KG1 (cell line): ENCODE measurements at regions not wholly inside any gene's neighbourhood (a gene's known extent, or its start where the extent isn't known, plus 50 kb on each side); places are given as distances from the start of the nearest gene placed in this dataset.

Experiments
- DNase-seq: peaks from one replicate; lab custom pipeline; 2025; lab: John Stamatoyannopoulos, UW

DNA sequence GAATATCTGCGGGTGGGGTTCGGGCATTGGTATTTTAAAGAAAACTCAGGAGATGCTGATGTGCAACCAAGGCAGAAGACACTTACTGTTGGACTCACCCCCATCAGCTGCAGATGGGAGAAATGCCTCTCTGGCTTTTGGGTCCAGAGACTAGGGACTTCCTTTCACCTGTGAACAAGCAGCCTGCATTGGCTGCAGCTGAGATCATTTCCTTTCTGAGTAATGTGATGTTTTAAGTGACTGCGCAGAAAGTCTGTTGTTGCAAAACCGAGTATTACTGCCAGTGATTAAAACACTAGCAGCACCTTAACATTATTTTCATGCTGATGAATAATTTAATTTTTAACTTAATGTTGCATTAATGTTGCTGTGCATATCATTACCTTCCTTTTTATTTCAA is 143.0 kb downstream of the TSN start:
- no peak for DNase-seq

DNA sequence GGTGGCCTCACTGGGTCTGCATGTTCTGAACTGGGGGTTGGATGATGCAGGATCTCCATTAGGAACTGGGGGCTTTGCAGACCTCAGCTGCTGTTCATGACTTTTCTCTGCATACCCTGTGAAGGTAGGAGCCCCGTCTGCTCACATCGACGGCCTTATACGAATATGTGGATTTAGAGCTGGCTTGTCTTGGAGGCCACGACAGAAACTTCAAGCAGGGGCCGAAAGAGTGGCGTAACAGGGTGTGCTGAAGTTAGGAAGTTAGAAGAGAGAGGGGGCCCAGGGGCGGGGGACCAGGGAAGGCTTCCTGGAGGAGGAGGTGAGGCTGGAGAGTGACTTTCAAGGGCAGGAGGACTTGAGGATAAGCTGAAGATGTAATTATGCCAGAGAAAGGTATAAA is 144.9 kb downstream of the TSN start:
- DNase-seq = no peak

DNA sequence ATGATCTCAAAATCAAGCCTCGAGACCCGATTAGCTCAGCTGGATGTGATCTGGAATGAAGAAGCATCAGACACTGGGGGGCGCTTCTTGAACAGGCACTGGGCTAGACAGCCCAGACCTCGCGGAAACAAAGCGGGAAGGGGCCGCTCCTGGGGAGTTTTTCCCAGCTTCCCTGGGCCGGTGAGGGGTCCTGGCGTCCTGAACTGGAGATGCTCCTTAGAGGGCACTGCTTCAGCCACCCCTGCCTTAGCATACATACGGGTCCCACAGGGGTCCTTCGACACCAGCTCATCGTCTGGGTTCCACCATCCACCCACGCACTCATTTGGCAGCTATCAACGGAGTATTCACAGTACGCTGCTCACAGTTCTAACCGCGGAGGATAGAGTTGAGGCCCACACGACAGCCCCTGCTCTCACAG is 146.7 kb downstream of the TSN start:
- DNase-seq = no peak

DNA sequence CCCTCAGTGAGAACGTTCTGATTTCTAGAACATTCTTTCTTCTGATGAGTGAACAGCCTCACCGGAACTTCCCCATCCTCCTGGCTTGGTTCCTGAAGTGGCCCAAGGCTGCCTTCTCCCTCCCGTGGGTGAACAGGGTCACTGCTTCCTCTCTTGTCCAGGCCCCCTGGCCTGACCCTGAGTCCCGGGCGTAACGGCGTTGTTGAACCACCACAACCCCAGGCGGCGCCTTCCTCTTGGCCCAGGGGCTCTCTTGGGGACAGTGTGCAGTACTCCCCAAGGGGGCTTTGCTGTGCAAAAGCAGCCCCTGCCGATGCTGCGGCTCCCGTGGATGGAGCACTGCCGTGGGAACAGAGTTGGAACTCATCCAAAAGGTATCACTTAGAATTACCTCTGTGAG is 147.2 kb downstream of the TSN start:
- no peak for DNase-seq

DNA sequence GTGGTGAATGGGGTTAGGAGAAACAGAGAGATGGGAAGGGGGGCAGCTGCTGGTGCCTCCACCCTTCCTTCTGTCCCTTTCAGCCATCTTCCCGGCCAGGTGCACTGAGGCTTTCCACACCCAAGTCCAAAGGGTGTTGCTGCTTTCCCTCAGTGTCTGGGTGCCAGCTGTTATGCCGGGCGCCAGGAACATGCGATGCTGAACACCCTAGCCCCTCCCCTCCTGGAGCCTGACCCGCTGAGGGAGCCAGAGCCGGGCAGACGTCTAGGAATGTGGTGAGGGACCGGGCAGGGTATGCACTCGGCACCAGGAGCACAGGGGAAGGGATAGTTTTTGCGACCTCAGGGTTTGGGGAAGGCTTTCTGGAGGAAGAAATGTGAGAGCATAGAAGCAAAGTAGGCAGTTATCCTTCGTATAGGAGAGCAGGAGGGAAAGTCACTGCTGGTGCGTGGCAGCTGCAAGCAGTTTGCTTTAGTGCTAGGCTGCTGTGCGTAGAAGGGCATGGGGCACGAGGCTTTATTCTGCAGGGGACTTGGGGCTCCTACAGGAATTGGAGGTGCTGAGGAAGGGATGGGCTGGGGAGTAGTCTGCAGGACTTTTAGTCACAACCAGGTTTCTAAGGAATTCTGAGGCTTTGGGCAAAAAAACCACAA is 147.7 kb downstream of the TSN start:
- DNase-seq = no peak

DNA sequence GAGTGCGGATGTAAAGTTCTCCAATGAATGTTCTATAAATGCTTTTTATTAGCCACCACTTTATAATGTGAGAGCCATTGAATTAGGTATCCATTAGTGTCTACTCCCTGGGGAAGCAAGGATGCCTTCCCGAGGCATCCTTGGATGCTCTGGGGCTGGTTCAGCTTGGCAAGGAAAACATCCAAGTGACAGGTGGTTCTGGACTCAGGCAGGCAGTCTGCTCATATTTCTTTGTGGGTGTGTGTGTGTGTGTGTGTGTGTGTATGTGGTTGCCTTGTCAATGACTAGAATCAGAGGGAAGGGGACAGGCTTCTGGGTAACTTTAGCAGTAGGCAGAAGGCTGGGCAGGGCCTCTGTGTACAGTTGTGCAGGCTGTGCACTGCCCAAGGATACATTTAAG is 149.2 kb downstream of the TSN start:
- no peak for DNase-seq

DNA sequence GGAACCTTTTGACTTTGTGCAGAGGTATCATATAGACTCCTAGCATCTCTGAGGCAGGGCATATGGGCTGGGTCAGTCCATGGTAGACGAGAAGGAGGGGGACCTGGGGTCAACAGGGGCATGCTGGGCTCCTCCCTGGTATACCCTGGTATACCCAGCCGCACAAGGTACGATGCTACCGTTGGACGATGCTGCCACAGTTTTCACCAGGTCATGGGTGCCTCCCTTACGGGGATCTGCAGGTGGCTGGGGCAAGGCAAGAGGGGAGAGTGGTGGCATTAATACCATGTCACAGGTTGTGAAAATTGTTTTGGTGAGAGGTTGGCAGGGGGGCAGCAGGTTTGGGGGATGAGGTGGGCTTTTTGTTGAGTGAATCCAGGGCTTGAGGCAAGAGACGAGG is 149.8 kb downstream of the TSN start:
- DNase-seq = no peak

DNA sequence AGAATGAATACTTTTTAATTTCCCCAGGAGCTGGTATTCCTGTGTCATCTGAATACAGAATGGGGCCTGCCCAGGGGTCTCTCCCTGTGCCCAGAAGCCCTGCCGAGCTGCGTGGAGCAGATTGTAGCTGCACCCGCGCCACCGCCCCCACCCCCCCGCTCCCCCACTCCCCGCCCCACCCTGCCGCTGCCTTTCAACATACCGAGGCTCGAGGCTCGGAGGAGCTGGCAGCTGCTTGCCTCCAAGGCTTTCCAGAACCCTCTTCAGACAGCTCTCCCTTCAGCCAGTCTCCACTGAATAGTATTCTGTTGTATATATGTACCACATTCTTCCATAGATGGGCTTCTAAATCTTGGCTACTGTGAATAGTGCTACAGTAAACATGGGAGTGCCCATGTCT is 150.7 kb downstream of the TSN start:
- DNase-seq = no peak

DNA sequence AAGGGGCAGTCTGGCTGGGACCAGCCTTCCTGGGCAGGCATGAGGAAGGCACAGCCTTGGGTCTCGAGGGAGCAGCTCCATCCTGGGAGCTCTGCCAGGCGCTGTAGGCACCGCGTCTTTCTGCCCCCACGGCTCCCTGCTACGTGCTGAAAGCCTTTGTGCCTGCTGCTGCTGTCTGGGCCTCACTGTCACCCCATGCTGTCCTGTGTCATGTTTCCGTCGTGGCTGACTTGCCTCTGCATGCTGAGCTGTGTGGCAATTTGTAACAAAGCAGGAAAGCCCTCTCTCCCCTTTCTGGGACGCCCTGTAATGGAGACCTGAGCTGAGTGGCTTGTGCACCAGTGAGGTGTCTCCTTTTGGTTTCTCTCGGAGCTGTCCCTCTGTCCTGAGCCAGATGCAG is 152.5 kb downstream of the TSN start:
- no peak for DNase-seq

DNA sequence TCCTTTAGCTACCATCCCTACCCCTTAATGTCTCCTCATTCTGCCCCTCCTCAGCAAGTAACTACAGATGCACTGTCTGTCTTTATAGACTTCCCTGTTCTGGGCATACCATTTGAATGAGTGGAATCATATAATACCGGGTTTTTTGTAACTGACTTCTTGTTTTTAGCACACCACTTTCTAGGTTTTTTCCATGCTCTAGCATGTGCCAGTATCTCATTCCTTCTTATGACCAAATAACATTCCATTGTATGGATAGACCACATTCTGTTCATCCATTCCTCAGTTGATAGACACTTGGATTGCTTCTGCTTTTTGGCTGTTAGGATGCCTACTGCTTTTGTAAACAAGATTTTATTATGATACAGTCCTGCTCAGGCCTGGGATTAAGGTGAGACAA is 154.7 kb downstream of the TSN start:
- no peak for DNase-seq

DNA sequence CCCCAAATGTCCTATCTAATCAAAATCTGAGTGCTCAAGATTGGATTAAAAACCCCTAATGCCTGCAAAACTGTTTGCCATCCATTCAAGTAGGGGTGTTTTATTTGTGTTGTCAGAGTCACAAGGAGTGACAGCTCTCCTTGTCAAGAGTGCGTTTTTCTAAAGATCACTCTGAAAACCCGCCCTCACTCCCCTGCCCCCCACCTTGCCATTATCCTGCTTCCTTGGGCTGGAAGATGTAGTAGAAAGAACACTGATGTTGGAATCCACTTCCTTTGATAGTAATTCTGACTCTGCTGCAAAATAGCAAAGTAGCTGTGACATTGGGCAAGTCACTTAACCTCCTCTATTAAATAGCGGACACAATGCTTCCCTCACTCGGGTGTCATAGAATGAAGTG is 155.6 kb downstream of the TSN start:
- no peak for DNase-seq

DNA sequence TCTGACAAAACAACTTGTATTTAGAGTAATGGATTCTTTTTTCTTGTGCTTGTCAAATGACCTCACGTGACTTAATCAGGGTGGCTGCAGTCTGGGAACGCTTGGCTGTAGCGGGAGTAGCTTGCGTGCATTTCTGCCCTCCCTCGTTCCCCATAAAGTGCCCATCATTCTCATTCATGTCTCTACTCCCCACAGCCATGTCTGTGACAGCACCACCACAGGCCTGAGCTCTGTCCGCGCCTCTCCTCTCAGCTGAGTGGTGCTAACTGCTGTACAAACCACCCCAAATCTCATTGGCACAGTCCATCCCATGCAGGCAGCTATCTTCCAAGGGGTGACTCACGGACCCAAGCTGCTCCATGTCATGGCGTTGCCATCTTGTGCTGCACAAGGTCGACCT is 161.7 kb downstream of the TSN start:
- no peak for DNase-seq

DNA sequence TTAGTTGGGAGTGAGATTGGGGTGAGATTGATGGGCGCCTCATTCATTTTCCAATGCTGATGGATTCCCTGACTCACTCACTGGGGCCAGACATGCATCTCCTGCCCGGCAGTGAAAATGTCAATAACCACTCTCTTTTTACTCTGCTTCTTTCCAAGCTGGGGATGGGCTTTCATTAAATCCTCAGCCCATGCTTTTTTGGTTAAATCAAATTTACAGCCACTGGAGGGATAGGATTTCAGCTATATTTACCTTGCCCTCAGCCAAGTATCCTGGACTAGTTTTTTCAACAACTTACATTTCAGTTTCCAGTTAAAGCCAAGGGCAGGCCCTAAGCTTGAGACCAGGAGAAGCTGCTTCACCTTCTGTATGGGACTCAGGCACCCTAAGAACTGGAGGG is 162.8 kb downstream of the TSN start:
- DNase-seq = no peak

DNA sequence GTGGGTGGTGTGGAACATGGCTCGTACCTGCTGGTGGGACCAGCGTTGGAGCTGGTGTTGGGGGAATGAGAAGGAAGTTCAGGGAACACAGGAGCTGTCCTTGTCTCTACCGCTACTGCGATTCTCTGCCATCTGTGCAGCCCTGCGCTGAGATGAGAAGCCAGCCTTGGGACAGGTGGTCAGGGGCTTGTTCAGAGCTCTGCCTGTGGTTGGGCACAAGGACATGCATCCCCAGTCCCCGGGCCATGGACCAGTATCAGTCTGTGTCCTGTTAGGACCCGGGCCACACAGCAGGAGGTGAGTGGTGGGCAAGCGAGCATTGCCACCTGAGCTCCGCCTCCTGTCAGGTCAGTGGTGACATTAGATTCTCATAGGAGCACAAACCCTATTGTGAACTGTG is 164.4 kb downstream of the TSN start:
- no peak for DNase-seq

DNA sequence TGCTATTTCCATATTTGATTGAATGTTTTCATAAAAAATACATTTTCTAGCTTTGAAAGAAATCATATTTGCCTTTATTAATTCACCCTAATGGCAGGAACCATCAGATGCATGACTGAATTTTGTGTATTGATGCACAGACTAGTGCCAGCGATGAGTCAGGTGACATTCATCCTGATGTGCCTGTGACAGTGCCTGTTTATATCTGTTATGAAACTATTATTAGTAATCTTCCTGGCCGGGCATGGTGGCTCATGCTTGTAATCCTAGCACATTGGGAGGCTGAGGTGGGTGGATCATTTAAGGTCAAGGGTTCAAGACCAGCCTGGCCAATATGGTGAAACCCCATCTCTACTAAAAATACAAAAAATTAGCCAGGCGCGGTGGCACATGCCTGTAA is 170.0 kb downstream of the TSN start:
- DNase-seq = no peak

DNA sequence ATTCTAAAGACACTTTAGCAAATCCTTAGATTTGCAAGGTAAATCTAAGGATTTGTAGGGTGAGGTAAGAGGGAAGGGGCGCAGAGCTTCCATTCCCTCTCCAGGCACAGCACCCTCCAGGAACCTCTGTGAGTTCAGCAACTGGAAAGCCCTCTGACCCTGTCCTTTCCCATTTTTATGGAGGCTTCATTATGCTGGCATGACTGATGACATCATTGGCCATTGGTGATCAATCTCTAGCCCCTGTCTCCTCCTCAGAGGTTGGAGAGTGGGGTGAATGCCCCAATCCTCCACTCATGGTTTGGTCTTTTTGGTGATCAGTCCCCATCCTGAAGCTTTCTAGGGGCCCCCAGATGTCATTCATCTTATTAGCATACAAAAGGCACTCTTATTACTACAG is 187.8 kb downstream of the TSN start:
- DNase-seq = no peak

DNA sequence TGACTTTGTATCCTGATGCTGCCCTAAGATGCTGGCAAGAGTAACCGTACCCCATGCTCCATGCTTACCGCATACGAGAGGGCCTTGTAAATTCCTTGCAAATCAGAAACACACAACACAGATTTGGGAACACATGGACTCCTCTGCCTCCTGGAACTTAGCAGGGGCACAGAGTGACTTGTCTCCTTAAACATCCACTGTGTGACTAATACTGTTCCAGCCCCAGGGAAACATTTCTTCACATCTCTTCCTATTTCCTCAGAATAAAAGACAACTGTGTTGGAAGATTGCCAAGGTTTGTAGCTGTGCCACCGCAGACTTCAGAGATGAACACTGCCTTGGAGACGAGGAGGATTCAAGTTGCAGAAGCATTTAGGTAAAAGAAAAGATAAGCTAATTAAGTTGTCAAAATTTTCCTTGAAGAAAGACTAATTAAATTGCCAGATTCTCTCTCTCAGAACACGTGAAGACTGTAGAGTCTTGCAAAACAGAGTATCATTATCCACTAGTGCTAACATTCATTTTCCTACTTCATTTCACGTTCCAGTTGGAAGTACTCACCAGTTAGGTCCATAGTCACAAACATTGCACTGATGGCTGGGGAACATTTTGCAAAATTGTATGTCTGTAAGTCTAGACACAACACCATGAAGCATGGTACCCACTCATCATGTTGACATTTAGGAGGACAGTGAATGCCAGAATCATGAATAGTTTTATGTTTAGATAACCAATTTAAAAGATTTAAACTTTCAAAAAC is 188.8 kb downstream of the TSN start:
- peak; percentile 9 for DNase-seq

DNA sequence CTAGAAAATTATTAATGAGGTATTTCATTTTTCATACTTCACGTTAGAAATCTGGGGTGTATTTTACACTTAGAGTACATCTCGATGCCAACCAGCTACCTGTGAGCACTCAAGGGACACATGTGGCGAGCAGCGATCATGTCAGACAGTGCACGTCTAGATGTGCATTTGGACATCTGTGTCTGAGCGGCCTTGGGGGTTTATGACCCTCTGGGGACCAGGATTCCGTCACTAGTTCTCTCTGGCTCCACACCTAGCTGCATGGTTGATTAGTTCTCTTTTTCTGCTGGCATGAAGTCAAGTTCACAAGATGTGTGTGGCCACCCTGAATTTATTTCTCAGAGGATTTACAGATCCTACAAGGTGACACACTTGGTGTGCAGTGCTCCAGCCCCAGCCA is 192.2 kb downstream of the TSN start:
- DNase-seq = no peak

DNA sequence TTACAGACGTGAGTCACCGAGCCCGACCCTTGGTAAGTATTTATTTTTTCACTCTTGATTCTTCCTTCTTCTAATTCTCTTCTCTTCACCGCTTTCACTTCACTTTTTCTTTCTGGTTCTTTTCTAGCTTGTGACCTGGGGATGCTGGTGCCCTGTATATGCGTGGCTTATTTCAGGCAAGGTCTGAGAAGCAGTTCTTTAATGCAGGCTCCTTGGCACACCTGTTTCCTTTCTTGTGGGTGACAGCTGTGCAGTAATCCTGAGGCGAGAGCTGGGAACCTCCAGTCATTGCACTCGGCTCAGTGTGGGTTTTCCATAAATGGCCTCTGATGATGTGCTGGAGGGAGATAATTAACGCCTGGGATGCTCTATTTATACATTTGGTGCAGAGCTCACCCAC is 193.8 kb downstream of the TSN start:
- no peak for DNase-seq

DNA sequence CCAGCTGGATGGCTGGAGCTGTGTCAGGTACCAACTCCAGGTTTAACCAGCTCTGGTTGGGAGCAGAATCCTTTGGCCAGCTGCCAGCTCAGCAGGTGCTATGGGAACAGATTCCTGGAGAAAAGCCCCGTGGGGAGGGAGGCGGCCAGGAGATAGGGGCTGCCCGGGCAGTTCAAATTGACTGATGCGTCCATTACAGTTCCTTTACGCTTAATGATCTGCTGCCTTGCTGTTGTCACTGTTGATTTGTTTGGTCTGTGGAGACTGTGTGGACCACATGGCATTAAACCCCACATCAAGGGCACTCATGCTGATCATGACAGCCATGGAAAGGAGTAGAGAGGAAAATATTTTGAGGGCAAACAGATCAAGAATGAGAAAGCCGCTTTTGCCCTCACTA is 200.0 kb downstream of the TSN start:
- DNase-seq = no peak

DNA sequence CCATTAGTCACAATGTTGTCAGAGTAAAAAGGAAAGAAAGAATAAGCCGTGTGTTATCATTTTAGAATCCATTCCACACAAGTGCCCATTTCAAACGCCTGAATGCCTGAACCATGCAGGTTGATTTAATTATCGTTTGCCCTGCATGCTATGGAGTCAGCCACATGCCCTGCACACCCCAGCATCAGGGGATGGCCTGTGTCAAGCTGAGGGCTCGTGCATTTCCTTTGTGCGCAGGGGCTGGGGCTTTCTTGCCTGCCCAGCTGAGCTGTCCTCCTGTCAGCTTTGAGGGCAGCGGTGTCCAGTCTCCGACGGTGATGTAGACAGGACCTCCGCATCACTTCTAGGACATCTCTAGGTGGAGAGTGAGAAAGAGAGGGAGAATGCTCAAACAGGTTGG is 200.4 kb downstream of the TSN start:
- DNase-seq = no peak

DNA sequence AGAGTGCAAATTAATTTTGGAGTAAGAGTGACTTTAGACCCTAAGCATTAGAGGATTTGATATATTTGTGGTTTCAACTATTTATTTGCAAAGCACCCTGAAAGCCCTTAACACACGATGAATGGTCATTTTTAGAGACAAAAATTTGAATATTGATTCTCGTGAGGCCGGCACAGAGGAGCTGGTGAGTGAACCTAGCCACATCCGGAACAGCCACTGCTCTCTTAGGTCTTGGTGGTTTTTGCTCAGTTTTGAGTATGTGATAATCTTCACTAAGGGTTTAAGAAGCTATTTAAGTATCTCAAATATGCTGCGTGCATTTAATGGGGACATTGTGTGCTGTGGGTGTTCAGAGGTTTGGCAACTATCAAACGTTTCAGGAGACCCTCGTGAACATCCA is 204.8 kb downstream of the TSN start:
- no peak for DNase-seq

DNA sequence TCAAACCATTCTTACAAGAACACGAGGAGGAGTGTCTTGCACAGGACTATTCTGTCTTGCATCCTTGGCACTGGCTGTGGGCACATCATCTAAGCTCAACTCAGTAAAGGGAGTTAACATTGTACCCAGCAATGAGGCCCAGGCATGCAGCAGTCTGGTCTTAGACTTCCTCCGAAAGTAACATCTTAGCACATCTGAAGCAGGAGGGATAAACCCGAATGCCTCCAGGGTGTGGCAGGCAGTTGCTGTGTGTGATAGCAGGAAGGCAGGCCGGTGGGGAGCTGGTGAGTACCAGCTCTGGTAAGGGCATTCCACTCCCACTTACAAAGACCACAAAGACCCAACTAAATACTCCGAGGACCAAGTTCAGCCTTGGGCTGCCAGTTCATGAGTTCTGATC is 206.3 kb downstream of the TSN start:
- no peak for DNase-seq

DNA sequence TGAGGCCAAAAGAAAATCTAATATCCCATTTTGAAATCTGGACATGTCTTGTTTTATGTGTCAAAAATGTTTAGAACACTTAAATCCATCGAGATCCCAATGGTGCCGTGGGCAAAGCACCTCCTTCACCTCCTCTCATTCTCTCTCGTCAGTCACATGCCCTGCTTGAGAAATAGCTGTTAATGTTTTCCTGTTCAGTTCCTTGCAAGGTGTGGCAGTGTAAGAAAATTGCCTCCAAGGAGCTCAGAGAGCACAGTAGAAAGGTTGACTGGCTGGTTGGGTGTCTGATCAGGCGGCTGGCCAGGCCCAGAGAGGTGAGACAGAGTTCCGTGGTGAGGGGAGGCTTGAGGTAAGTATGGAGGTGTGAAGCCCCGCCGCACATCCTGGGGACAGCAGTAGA is 210.2 kb downstream of the TSN start:
- DNase-seq = no peak
